HEK293 (cell line): ENCODE measurements at regions not wholly inside any gene's neighbourhood (a gene's known extent, or its start where the extent isn't known, plus 50 kb on each side); places are given as distances from the start of the nearest gene placed in this dataset.

Experiments used
- CTCF ChIA-PET: fragments of 350-600 bp; formaldehyde crosslinking; extraction: SDS; loops from one replicate; lab custom pipeline; 2021; ENCODE audit warnings: antibody characterized with exemption; lab: Yijun Ruan, JAX
- POLR2A ChIA-PET: fragments of 300-600 bp; formaldehyde crosslinking; extraction: SDS; loops from one replicate; lab custom pipeline; 2020; ENCODE audit warnings: antibody characterized with exemption, inconsistent platforms; lab: Yijun Ruan, JAX
- H3K27ac ChIP-seq: fragments of 200-500 bp; sonication (Bioruptor generic); 2 replicates; pipeline ENCODE4 v1.5.1; 2014; ENCODE audit warnings: low read depth, low read length, control low read depth, inconsistent platforms; ENCODE audit errors: extremely low read depth
- H3K36me3 ChIP-seq, 2 experiments: fragments of 200-500 bp in 1 of 2; sonication (Bioruptor generic) in 1 of 2; 1 replicate in 1 of 2; 2 replicates in 1 of 2; pipeline ENCODE4 v1.5.1; 2014 to 2017; ENCODE audit warnings: inconsistent platforms in 2 of 2, low read length in 2 of 2; ENCODE audit not compliant: control insufficient read depth in 2 of 2, insufficient read depth in 1 of 2
- H3K4me1 ChIP-seq: fragments of 200-500 bp; sonication (Bioruptor generic); 2 replicates; pipeline ENCODE4 v1.5.1; 2014; ENCODE audit warnings: mild to moderate bottlenecking, low read length, inconsistent platforms; ENCODE audit not compliant: control insufficient read depth, insufficient read depth
- H3K4me3 ChIP-seq: 2 replicates; pipeline ENCODE4 v1.5.1; 2011; ENCODE audit warnings: low read depth, mild to moderate bottlenecking, control low read depth, low read length, moderate library complexity
- H3K9me3 ChIP-seq: fragments of 200-500 bp; sonication (Bioruptor generic); 2 replicates; pipeline ENCODE4 v1.5.1; 2014; ENCODE audit warnings: low read depth, low read length, inconsistent platforms; ENCODE audit not compliant: control insufficient read depth, insufficient read depth
- GLI2 ChIP-seq: fragments of 450-650 bp; formaldehyde crosslinking; IDR thresholded peaks from 2 replicates; pipeline ENCODE4; 2017; ENCODE audit warnings: missing biosample characterization, missing genetic modification characterization, low read depth, borderline replicate concordance
- HOXA7 ChIP-seq: sonication (generic); formaldehyde crosslinking; IDR thresholded peaks from 2 replicates; pipeline ENCODE4 v1.8.1; 2022; ENCODE audit warnings: missing genetic modification reagents, borderline replicate concordance
- KLF9 ChIP-seq: fragments of 450-650 bp; formaldehyde crosslinking; IDR thresholded peaks from 2 replicates; pipeline ENCODE4 v1.5.1; 2016; ENCODE audit warnings: missing biosample characterization, missing genetic modification characterization, low read depth
- SP7 ChIP-seq: fragments of 450-650 bp; formaldehyde crosslinking; IDR thresholded peaks from 2 replicates; pipeline ENCODE4 v1.5.1; 2016; ENCODE audit warnings: missing biosample characterization, missing genetic modification characterization
- YY2 ChIP-seq: fragments of 450-650 bp; formaldehyde crosslinking; IDR thresholded peaks from 2 replicates; pipeline ENCODE4 v1.5.1; 2016; ENCODE audit warnings: missing biosample characterization, missing genetic modification characterization
- ZBTB17 ChIP-seq: fragments of 450-650 bp; formaldehyde crosslinking; IDR thresholded peaks from 2 replicates; pipeline ENCODE4 v1.5.1; 2016; ENCODE audit warnings: missing biosample characterization, missing genetic modification characterization
- ZFP37 ChIP-seq: fragments of 450-650 bp; formaldehyde crosslinking; IDR thresholded peaks from 2 replicates; pipeline ENCODE4 v1.5.1; 2016; ENCODE audit warnings: missing biosample characterization, missing genetic modification characterization
- ZNF112 ChIP-seq: fragments of 450-650 bp; formaldehyde crosslinking; IDR thresholded peaks from 2 replicates; pipeline ENCODE4 v1.5.0; 2017; ENCODE audit warnings: missing biosample characterization, missing genetic modification characterization
- ZNF155 ChIP-seq: fragments of 450-650 bp; formaldehyde crosslinking; IDR thresholded peaks from 2 replicates; pipeline ENCODE4 v1.5.1; 2016; ENCODE audit warnings: missing biosample characterization, missing genetic modification characterization
- ZNF2 ChIP-seq: fragments of 450-650 bp; formaldehyde crosslinking; IDR thresholded peaks from 2 replicates; pipeline ENCODE4 v1.5.1; 2016; ENCODE audit warnings: missing biosample characterization, missing genetic modification characterization
- ZNF202 ChIP-seq: fragments of 450-650 bp; formaldehyde crosslinking; IDR thresholded peaks from 2 replicates; pipeline ENCODE4 v1.5.1; 2016; ENCODE audit warnings: missing biosample characterization, missing genetic modification characterization, borderline replicate concordance
- ZNF266 ChIP-seq: fragments of 450-650 bp; formaldehyde crosslinking; IDR thresholded peaks from 2 replicates; pipeline ENCODE4 v1.5.1; 2016; ENCODE audit warnings: missing biosample characterization, missing genetic modification characterization, low read depth
- ZNF324 ChIP-seq: fragments of 450-650 bp; formaldehyde crosslinking; IDR thresholded peaks from 2 replicates; pipeline ENCODE4 v1.5.1; 2016; ENCODE audit warnings: missing biosample characterization, missing genetic modification characterization
- ZNF350 ChIP-seq: fragments of 450-650 bp; formaldehyde crosslinking; IDR thresholded peaks from 2 replicates; pipeline ENCODE4 v1.5.0; 2017; ENCODE audit warnings: missing biosample characterization, mild to moderate bottlenecking, missing genetic modification characterization
- ZNF510 ChIP-seq: fragments of 450-650 bp; formaldehyde crosslinking; IDR thresholded peaks from 2 replicates; pipeline ENCODE4 v1.5.1; 2018; ENCODE audit warnings: mild to moderate bottlenecking, missing genetic modification characterization, missing biosample characterization; ENCODE audit not compliant: insufficient replicate concordance
- ZNF513 ChIP-seq: fragments of 450-650 bp; IDR thresholded peaks from 2 replicates; pipeline ENCODE4 v1.5.1; 2018; ENCODE audit warnings: missing biosample characterization, missing genetic modification characterization
- ZNF626 ChIP-seq: fragments of 450-650 bp; sonication (Bioruptor Pico); formaldehyde crosslinking; IDR thresholded peaks from 2 replicates; pipeline ENCODE4 v1.5.1; 2018; ENCODE audit warnings: missing biosample characterization, missing genetic modification characterization, inconsistent platforms
- ZNF664 ChIP-seq: fragments of 450-650 bp; formaldehyde crosslinking; IDR thresholded peaks from 2 replicates; pipeline ENCODE4 v1.5.1; 2016; ENCODE audit warnings: missing biosample characterization, missing genetic modification characterization
- ZNF707 ChIP-seq: fragments of 450-650 bp; formaldehyde crosslinking; IDR thresholded peaks from 2 replicates; pipeline ENCODE4 v1.5.1; 2016; ENCODE audit warnings: missing biosample characterization, missing genetic modification characterization
- ZXDB ChIP-seq: fragments of 450-650 bp; formaldehyde crosslinking; IDR thresholded peaks from 2 replicates; pipeline ENCODE4 v1.5.1; 2016; ENCODE audit warnings: missing biosample characterization, missing genetic modification characterization
- TF ChIP-seq, protein P1 (sequence below): fragments of 450-650 bp; formaldehyde crosslinking; IDR thresholded peaks from 2 replicates; pipeline ENCODE4 v1.5.1; 2016; ENCODE audit warnings: missing biosample characterization, missing genetic modification characterization, low read depth
- TF ChIP-seq, protein P2 (sequence below): fragments of 450-650 bp; formaldehyde crosslinking; IDR thresholded peaks from 2 replicates; pipeline ENCODE4 v1.5.1; 2016; ENCODE audit warnings: missing biosample characterization, missing genetic modification characterization

DNA sequence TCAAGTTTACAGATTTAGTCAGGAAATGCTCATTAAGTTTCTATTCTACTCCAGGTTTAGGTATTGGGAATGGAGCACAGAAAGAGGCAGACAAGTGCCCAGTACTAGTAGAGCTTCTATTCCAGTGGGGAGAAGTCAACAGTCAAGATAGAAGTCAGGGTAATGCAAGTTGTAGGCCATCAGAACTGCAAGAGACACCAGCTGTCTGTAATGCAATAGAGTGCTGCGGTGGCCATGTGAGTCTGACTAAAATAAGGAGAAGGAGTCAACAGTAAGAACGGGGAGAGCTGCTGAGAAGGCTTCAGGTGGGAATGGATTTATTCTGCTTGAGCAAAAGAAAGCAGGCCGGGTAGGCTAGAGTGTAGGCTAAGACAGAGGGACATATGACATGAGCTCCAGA lies 515.0 kb downstream of the QKI start:
- H3K36me3 ChIP-seq, result no peaks in the 10 kb centered on the region
- no peaks in the 10 kb centered on the region for H3K9me3 ChIP-seq
- no peak overlapping the region for H3K4me3 ChIP-seq
- CTCF ChIA-PET, result no interaction called here
- no peak for TF ChIP-seq ZNF324
- no peaks in the 10 kb centered on the region for H3K4me1 ChIP-seq
- POLR2A ChIA-PET, result no interaction called here
- H3K27ac ChIP-seq, result no peak overlapping the region

DNA sequence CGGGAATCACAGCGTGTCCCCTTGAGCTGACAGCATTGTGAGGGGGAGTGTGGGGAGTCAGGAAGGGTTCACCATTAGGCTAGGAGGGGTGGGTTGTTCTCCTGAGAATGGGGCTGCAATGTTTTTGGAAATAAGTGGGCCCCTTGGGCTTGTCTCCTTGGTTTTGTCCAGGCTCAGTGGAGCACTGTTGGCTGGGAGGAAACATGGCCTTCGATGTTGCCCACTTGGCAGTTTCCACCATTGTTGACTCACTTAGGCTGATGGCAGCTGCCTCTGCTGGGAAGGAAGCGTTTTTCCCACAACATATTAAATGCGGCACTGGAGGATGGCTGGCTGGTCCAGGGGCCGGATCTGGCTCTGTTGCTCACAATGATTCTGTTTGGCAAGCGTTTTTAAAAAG lies 512.1 kb downstream of the QKI start:
- Histone ChIP-seq H3K36me3 (no peaks in the 10 kb centered on the region), H3K27ac (no peak overlapping the region), H3K9me3 (no peaks in the 10 kb centered on the region), H3K4me3 (no peak overlapping the region), H3K4me1 (no peaks in the 10 kb centered on the region)
- POLR2A ChIA-PET, result no interaction called here
- TF ChIP-seq YY2 (tag by site-specific recombination), result no peak
- TF ChIP-seq KLF9 (tag by site-specific recombination), result no peak
- TF ChIP-seq ZXDB (tag by site-specific recombination), result no peak
- TF ChIP-seq ZNF266, result no peak
- no peak for TF ChIP-seq ZNF664
- TF ChIP-seq ZNF707 (tag by site-specific recombination), result no peak
- TF ChIP-seq ZNF112 (tag by site-specific recombination), result no peak
- TF ChIP-seq ZNF2 (tag by site-specific recombination), result no peak
- TF ChIP-seq ZNF626 (tag by site-specific recombination), result no peak
- no peak for TF ChIP-seq ZFP37 (tag by site-specific recombination)
- TF ChIP-seq ZNF155 (tag by site-specific recombination), result no peak
- TF ChIP-seq, protein P1, sequence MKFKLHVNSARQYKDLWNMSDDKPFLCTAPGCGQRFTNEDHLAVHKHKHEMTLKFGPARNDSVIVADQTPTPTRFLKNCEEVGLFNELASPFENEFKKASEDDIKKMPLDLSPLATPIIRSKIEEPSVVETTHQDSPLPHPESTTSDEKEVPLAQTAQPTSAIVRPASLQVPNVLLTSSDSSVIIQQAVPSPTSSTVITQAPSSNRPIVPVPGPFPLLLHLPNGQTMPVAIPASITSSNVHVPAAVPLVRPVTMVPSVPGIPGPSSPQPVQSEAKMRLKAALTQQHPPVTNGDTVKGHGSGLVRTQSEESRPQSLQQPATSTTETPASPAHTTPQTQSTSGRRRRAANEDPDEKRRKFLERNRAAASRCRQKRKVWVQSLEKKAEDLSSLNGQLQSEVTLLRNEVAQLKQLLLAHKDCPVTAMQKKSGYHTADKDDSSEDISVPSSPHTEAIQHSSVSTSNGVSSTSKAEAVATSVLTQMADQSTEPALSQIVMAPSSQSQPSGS, result no peak
- TF ChIP-seq, protein P2, sequence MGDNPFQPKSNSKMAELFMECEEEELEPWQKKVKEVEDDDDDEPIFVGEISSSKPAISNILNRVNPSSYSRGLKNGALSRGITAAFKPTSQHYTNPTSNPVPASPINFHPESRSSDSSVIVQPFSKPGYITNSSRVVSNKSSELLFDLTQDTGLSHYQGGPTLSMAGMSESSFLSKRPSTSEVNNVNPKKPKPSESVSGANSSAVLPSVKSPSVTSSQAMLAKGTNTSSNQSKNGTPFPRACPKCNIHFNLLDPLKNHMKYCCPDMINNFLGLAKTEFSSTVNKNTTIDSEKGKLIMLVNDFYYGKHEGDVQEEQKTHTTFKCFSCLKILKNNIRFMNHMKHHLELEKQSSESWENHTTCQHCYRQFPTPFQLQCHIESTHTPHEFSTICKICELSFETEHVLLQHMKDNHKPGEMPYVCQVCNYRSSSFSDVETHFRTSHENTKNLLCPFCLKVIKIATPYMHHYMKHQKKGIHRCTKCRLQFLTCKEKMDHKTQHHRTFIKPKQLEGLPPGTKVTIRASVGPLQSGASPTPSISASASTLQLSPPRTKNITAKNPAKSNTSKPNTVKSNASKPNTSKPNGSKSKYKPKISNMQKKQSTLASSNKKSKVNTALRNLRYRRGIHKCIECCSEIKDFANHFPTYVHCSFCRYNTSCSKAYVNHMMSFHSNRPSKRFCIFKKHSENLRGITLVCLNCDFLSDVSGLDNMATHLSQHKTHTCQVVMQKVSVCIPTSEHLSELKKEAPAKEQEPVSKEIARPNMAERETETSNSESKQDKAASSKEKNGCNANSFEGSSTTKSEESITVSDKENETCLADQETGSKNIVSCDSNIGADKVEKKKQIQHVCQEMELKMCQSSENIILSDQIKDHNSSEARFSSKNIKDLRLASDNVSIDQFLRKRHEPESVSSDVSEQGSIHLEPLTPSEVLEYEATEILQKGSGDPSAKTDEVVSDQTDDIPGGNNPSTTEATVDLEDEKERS (tag by site-specific recombination), result no peak
- TF ChIP-seq ZNF202 (tag by site-specific recombination), result no peak
- no peak for TF ChIP-seq ZNF350 (tag by site-specific recombination)
- no peak for TF ChIP-seq ZNF510
- TF ChIP-seq ZBTB17 (tag by site-specific recombination), result no peak
- TF ChIP-seq GLI2 (tag by site-specific recombination), result no peak
- no peak for TF ChIP-seq HOXA7 (CRISPR knock-in tag)
- CTCF ChIA-PET, result no interaction called here

GRCh38 chr6:163925839-163926238 lies 511.3 kb downstream of the QKI start:
- Histone ChIP-seq H3K27ac (no peak overlapping the region), H3K9me3 (no peaks in the 10 kb centered on the region), H3K4me1 (no peaks in the 10 kb centered on the region), H3K36me3 (no peaks in the 10 kb centered on the region), H3K4me3 (no peak overlapping the region)
- ChIA-PET CTCF (interaction anchor here (0.6 kb wide), 2 partner anchors 242 to 781 kb away, joined by 4 read pairs; no protein-coding TSS in a partner anchor), POLR2A (no interaction called here)
- no peak for TF ChIP-seq SP7 (tag by site-specific recombination)
- TF ChIP-seq ZNF112 (tag by site-specific recombination), result no peak
- TF ChIP-seq ZNF513 (tag by site-specific recombination), result no peak
